Stimulated activated CD8-positive, alpha-beta memory T cell treated with anti-CD3 and anti-CD28 coated beads, Interleukin-15, amount 100 ng/mL, for 24 hours (primary cell): ENCODE measurements at regions not wholly inside any gene's neighbourhood (a gene's known extent, or its start where the extent isn't known, plus 50 kb on each side); places are given as distances from the start of the nearest gene placed in this dataset.

Experiments
- DNase-seq: peaks from one replicate; pipeline ENCODE4 v3.0.0-alpha.2; 2020; ENCODE audit warnings: low read depth

DNA sequence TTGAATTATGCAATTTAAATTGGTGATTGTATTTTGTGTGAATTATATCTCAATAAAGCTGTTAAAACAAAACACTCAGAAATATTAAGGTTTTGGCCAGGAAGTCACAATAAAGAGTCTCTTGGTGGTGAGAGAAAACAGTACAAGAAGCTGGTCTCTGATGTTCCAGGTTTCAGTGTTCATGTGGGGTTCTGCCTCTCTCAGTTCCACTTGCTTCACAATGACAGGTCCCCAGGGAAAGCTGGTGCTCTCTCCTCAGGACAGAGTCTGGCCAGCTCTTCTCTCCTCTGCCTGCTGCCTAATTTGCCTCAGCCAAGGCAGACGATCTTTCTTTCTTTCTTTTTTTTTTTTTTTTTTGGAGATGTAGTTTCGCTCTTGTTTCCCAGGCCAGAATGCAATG, 342.9 kb upstream of the PLXNA2 start:
- no peak for DNase-seq

- no peak for DNase-seq
These were observed 349.3 kb upstream of the PLXNA2 start for GRCh38 chr1:208593306-208594006.

GRCh38 chr1:208595236-208595635, 351.1 kb upstream of the PLXNA2 start:
- no peak for DNase-seq

- no peak for DNase-seq
These were observed 351.6 kb upstream of the PLXNA2 start for GRCh38 chr1:208595745-208596144.

GRCh38 chr1:208597571-208597970, 353.4 kb upstream of the PLXNA2 start:
- DNase-seq, result no peak

DNA sequence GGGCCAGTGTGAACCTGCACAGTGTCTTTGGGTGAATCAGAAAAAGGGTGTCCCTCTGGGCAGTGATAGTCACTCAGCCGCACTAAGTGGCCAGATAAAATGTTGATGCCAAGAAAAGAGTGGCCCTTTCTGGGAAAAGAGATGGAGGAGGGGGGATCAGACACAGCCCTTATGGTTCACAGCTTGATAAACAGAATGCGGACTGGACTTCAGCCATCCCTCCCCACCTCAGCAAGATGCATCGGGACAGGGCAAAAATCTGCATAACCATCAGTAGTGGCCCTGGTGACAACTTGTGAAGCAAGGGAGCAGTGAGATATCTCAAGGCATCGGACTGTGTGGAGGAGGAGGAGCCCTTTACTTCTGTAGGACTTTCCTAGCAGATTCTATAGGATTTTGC, 353.8 kb upstream of the PLXNA2 start:
- no peak for DNase-seq

- DNase-seq, result no peak
These were observed 354.9 kb upstream of the PLXNA2 start for GRCh38 chr1:208599063-208599462.

DNA sequence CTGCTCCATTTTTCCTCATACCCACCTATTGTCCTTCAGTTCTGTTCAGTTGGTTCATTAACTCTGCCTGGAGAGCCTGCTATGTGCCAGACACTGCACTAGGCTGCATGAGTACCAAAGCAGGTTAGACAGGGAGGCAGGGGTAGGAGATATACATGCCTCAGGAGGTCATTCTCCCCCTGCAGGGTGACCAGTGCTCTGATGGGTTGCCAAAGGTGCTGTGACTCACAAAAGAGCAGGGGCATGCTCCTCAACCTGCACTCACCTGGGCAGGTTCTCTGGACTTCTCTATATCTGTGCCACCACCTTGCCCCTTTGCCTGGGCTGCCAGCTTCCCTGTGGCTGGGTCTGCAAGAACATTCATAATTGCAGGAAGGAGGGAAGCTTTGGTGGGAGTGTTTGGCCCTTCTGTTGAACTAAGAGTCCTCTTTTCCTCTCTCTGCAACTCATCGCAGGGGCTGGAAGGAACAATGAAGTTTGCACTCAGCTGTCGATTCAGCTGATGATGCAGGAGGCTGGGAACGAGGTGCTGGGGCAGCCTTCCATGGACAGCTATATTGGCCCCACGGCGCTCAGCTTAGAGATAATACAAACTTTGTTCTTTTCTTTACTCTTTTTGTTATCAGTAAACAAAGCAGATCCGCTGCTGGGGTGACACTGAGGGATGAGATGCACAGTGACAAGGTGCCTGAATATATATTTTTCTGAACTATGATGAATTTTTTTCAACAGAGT, 356.4 kb upstream of the PLXNA2 start:
- no peak for DNase-seq

DNA sequence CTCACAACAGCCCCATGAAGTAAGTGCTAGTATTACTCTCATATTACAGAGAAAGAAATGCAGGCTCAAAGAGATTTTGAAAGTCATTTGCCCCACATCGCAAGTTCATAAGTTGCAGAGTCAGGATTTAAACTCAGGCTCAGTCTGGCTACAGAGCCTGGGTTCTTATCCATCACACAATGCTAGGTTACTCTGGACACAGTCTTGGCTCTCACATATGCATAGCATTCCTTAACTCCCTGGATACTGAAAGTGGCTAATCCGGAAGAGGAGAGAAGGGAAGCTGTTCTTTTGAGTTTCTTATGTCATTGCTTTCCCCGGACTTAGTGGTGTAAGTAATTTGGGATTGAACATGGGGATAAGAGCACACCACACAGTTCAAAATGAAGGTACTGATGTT, 357.4 kb upstream of the PLXNA2 start:
- DNase-seq, result no peak

- no peak for DNase-seq
These were observed 359.5 kb upstream of the PLXNA2 start for GRCh38 chr1:208603721-208604120.

DNA sequence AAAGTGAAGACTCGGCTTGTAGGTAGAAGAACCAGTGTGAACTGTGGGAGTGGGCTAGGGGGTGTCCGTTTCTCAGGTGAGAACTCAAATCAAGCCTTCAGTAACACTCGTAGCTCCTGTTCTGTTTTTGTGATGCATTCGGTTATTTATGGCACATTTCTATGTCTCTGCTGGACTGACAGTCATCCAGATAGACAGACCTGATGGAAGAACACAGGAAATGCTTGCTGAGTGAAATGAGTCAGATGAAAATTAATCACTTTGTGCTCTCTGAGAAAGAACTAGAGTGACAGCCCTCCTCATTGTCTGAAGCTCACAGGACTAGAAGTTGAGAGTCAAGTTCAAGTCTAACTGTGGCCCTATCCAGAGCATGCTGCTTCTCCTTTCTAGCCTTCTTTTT, 360.1 kb upstream of the PLXNA2 start:
- DNase-seq, result no peak

DNA sequence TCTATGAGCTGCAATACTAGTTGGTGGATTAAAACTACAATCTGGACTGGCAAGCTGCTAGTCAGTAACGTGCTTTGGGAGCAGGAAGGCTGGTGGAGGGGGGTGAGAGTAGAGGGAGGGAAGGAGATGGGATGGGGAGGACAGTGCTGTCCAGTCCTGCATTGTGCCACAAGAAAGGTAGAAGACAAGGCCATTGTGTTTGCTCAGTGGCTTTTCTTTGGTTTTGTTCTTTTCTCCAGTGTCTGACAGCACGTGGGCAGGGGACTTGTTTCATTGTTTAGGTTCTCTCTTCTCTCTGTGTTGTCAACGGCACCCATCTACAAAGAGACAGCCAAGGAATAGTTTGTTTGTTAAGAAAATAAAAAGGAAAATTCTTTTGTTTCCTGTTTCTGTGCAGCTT, 362.8 kb upstream of the PLXNA2 start:
- DNase-seq, result no peak

DNA sequence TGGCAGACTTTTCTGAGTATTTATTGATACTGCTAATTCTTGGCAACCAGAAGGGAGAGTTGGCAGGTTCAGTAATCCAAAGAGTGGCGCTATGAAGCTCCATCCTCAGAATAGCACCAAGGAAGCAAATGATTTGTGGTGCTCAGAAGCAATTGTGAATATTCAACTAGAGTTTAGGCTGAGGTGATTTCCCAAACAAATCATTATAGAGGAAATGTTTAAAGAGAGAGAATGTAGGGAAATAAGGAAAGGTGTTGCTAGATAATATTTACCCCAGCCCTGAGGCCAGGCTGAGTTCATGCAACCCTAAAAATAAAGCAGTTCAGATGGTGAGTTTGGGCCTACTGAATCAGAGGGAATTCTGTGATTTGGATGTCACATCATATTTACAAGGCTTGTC, 363.4 kb upstream of the PLXNA2 start:
- no peak for DNase-seq

GRCh38 chr1:208614610-208615009, 370.4 kb upstream of the PLXNA2 start:
- DNase-seq, result no peak

DNA sequence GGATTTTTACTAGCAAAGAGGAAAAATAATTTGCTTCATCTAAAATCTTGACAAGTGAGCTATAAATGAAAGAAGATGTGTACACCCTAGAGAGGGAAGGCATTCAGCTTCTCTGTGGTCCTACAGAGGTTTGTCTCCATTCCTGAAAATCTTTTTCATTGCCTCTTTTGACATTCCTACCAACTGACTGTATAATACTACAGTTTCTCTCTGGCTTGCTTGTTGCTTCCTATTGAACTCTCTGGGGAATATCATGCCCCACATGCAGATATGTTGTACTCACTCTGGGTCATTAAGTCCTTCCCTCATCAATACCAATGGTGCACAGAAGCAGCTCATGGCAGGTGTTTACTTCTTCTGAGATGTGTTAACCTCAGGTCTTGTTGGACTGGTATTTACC, 371.2 kb upstream of the PLXNA2 start:
- DNase-seq, result no peak

GRCh38 chr1:208616776-208617175, 372.6 kb upstream of the PLXNA2 start:
- no peak for DNase-seq

DNA sequence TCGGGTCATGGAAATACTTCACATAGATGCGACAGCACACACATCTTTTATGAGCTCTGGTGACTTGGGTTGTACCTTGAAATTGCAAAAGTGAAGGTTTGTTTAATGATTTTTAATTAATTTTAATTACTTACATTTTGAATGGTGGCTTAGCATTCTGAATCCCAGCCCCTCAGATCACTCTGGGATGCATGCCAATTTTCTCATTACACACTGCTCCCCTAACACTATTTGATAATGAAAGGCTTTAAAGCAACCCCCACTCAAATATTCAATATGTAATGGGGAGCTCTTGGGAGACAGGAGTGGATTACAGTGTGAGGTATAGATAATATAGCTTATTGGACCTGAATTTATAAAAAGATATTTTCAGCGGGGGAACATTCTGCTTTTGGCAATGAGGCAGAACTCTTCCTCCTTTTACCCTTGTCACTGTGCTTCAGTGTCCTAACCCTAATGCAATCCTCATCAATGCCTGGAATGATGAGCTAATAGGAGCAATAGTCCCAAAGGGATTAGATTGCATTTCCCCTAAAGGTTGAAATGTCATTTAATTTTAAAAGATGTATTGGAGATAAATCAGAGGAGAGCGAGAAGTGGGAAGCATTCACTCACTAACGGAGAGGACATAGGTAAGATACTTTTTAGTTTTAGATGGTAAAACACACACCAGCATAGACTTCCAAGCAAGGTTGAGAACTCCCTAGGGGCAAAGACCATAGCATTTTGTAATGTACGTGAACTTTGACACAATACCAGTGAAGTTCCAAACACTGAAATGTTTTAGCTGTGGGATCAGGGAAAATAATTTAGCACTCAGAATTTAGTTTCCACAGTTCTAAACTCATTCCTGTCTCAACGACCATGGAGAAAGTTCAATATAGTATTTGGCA, 384.1 kb upstream of the PLXNA2 start:
- no peak for DNase-seq

GRCh38 chr1:208631092-208631491, 386.9 kb upstream of the PLXNA2 start:
- DNase-seq, result no peak

GRCh38 chr1:208631506-208631905, 387.3 kb upstream of the PLXNA2 start:
- no peak for DNase-seq

DNA sequence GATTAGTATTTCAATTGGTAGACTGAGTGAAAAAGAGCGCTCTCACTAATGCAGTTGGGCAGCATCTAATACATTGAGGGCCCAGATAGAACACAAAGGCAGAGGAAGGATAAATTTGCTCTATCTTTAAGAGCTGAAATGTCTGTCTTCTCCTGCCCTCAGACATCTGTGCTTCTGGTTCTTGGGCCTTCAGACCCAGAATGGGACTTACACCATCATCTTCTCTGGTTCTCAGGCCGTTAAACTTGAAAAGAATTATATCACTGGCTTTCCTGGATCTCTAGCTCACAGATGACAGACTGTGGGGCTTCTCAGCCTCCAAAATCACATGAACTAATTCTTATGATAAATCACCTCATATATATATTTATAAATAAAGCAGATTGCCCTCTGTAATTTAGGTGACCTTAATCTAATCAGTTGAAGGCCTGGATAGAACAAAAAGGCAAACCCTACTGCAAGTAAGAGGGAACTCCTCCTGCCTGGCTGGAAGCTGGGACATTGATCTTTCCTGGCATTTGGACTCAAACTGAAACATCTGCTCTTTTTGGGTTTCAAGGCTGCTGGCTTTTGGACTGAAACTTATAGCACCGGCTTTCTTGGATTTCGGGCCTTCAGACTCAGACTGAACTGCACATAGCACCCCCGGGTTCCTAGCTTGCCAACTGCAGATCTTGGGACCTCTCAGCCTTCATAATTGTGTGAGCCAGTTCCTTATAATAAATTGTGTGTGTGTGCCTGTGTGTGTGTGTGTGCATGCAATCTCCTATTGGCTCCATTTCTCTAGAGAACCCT, 390.4 kb upstream of the PLXNA2 start:
- no peak for DNase-seq

GRCh38 chr1:208637181-208637580, 393.0 kb upstream of the PLXNA2 start:
- no peak for DNase-seq

DNA sequence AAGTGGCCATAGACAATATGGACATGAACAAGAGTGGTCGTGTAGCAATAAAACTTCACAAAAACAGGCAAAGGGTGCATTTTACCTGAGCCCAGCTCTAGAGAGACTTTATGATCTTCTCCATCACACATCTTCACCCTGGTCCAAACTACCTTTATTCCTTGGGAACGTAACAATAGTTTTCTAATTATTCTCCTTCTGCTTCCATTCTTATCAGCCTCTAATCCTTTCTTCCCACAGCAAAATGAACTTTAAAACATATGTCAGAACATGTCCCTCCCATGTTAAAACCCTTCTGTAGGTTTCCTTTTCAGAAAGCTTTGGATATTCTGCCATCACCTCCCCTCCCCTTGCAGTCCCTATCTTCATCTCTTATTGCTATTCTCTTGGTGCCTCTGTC, 395.2 kb upstream of the PLXNA2 start:
- no peak for DNase-seq
